NCI-H1105 (cell line): ENCODE measurements at regions not wholly inside any gene's neighbourhood (a gene's known extent, or its start where the extent isn't known, plus 50 kb on each side); places are given as distances from the start of the nearest gene placed in this dataset.
"Not testable (repeated sequence)": the region's sequence is repeated elsewhere in the genome, so short reads cannot be mapped to it uniquely, and the experiment has no call there.

Source experiments
- DNase-seq: peaks from one replicate; lab custom pipeline; 2025; lab: John Stamatoyannopoulos, UW

DNA sequence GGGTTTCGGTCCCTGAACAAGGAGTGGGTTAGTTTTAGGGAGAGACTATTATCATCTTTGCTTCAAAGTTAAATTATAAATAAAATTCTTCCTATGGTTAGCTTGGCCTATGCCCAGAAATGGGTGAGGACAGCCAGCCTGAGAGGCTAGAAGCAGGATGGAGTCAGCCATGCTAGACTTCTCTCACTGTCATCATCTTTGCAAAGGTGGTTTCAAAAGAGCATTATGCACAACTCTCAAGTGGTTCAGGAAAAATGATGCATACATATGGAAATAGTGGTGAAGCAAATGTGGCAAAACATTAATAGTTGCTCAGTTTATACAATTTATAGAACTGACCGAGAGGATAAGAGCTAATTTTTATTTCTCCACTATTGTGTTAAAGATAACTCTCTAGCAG lies 124.3 kb upstream of the FOXN2 start:
- DNase-seq: no peak

DNA sequence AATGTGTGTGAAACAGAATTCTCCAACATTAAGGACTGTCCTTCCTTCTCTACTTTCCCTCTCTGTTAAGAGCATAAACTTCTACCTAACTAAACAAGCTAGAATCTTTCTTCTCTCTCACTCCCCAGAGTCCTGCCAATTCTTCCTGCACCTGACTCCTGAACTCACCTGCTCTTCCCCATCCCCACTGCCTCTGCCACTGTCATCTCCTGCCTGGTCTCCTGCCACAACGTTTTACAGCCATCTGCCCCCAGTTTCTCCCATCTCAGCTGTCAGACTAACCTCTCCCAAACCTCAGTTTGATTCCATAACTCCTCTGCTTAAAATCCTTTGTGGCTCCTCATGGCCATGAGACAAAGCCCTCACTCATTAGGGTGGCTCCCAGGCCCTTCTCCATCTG lies 119.8 kb upstream of the FOXN2 start:
- DNase-seq: no peak

GRCh38 chr2:48195169-48195568 lies 119.3 kb upstream of the FOXN2 start:
- DNase-seq: no peak

DNA sequence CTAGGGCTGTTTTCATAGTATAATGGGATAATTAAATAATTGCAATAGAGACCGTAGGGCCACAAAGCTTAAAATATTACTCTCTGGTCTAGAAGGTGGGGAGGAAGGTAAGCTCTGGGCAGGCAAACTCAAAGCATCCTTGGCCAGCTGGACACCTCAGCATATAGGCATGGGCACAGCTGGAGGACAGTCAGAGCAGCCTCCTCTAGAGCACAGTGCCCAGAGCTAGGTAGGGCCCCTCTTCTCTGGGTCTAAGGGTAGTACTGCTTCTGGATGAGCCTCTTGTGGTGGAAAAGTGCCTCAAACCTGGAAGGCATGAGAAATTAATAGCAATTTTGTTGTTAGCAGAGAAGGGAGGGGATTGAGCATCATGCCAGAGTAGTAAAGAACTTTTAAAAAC lies 116.9 kb upstream of the FOXN2 start:
- no peak for DNase-seq

DNA sequence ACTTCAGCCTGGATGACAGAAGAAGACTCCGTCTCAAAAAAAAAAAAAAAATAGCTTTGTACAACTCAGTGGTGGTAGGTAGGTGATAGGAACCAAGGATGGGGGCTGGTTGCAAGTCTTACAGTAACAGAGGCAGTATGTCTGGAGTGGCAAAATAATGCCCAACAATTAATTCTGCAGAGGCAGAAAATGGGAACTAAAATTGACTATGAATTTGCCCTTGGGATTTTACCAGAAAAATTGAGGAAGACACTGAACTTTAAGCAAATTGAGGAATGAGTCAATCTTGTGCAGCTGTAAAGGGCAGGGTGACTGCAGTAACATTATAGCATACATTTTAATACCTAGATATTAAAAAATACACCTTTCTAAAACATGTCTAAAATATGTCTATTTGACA lies 116.1 kb upstream of the FOXN2 start:
- no peak for DNase-seq

GRCh38 chr2:48199070-48199469 lies 115.4 kb upstream of the FOXN2 start:
- no peak for DNase-seq

- no peak for DNase-seq
These were observed 113.7 kb upstream of the FOXN2 start for GRCh38 chr2:48200620-48201293.

GRCh38 chr2:48201435-48201834 lies 113.0 kb upstream of the FOXN2 start:
- DNase-seq: not testable (repeated sequence)

- DNase-seq: no peak
These were observed 111.4 kb upstream of the FOXN2 start for GRCh38 chr2:48202863-48203642.

DNA sequence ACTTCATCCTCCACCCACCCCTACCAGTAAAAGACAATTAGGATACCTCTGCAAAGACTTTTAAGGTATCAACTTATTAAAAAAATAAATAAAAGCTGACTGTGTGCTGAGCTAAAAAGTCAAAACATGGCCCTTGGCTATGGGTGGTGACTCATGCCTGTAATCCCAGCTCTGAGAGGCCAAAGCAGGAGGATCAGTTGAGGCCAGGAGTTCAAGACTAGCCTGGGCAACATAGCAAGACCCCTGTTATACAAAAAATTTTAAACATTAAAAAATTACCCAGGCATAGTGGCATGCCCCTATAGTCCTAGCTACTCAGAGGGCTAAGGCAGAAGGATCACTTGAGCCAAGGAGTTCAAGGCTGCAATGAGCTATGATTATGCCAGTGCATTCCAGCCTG lies 110.8 kb upstream of the FOXN2 start:
- no peak for DNase-seq

DNA sequence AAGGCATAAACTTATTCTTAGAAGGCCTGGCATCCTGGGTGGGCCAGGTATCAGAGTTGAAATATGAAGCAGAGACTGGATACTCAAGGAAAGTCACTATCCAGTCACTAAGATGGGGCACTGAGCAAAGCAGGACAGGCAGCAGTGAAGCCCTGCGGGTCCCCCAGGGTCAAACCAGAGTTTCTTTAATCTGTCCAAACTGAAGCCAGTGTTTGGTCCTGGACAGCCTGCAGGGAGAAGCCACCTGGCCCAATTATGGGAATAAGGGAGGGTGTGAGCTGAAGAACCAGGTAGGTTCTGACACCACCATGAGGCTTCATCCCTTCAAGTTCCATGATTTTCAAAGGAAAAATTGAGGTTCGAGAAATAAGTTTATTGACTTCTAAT lies 109.7 kb upstream of the FOXN2 start:
- DNase-seq: no peak

DNA sequence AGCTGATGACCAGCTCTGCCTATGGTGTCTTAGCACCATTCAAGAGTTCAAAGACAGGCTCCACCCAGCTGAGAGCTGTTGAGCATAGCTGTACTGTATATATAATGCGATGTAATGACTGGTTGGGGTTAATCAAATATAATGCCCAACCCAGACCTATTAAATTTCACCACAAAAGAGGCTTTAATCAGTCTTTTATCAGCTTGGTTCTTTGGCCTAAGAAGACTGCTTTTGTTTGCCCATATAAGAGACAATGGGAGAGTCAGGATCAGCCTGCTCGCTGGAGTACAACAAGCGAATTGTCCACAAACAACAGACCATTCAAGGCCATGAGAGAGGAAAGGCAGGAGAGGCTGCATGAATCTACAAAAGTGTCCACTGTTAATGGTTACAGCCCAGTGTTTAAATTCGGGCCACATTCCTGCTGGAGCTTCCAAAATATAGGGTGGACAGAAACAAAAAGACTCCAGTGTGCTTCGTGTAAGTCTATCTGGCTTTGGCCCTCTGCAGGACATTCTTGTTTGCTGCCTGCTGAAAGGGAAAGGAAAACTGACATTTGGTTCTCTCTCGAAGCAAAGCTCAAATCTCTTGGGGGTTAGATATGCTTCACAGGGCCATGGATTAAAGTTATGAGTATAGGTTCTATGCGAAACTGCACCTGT lies 109.2 kb upstream of the FOXN2 start:
- no peak for DNase-seq

GRCh38 chr2:48206056-48206656 lies 108.3 kb upstream of the FOXN2 start:
- not testable (repeated sequence) for DNase-seq

GRCh38 chr2:48207201-48207641 lies 107.3 kb upstream of the FOXN2 start:
- no peak for DNase-seq

DNA sequence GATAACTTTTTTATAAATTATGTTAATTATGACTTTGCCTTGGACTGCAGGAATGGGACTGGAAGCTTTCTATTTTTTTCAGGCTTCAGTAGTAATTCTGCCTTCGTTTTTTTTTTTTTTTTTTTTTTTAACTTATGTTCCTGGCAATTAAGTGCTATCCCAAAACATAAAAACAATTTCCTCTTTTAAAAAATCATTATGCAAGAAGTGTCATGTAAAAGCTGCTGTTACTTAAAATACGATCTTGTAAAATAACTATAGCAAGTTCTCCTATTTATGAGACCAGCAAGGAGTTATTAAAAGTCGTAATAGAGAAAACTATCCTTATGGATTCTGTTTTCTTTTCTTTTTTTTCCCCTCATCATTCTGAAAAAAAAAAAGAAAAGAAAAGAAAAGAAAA lies 106.6 kb upstream of the FOXN2 start:
- no peak for DNase-seq

- no peak for DNase-seq
These were observed 105.1 kb upstream of the FOXN2 start for GRCh38 chr2:48209214-48209885.

DNA sequence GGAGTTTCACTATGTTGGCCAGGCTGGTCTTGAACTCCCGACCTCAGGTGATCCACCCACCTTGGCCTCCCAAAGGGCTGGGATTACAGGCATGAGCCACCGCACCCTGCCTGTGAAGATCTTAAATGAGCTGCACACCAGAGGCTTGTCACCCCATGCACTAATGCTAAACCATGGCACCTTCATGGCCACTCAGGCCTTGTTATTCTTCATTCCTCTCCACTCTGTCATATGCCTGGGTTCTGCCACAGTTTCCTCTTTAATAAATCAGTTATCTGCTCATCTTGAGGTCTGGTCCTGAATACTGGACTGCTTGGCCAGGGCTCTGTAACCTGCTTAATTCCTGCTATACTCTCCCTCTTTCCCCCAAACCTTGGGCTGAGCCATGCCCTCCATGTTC lies 104.3 kb upstream of the FOXN2 start:
- DNase-seq: no peak

DNA sequence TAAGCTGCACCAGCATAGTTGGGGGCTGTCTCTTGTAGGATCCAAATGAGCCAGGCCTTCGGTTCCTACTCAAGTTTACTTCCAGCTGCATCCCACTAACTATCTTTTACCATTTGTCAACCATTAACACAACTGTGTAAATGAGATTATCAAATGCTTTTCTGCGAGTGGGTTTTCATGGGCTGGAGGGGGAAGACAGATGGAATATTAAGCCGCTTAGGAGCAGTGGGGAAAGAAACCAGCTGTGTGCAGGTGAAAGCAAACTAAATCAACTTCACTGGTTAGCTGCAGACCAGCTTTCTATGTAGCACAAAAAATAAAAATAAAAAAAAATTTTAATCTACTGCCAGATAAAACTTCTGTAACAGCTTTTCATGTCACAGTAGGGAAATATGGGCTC lies 100.8 kb upstream of the FOXN2 start:
- DNase-seq: no peak

DNA sequence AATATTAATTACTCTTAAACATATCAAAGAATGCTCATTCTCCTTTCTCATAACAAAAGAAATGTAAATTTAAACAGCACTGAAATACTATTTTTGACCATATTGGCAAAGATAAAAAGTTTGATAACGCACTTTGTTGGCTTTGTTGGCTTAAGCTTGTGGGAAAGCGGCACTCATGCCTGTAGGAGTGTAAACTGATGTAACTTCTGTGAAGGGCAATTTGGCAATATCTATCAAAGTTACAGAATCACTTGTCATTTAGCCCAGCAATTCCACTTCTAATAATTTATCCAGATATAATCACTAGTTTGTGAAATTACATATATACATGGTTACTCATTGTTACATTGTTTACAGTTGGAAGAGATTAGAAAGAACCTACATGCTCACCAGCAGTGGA lies 96.3 kb upstream of the FOXN2 start:
- DNase-seq: no peak

- DNase-seq: no peak
These were observed 95.3 kb upstream of the FOXN2 start for GRCh38 chr2:48219234-48219554.

GRCh38 chr2:48219555-48220436 lies 94.7 kb upstream of the FOXN2 start:
- no peak for DNase-seq
